ENCODE measurements at regions not wholly inside any gene's neighbourhood (a gene's known extent, or its start where the extent isn't known, plus 50 kb on each side); places are given as distances from the start of the nearest gene placed in this dataset.
"Not testable (repeated sequence)": the region's sequence is repeated elsewhere in the genome, so short reads cannot be mapped to it uniquely, and the experiment has no call there.

- DNase-seq, result no peak
- Histone ChIP-seq H3K36me3 (replicated peaks) (no peaks in the 10 kb centered on the region), H3K27ac (no peak overlapping the region), H3K4me3 (ENCODE audit: low read depth, low read length) (no peak overlapping the region), H3K27me3 (replicated peaks) (no peaks in the 10 kb centered on the region)
- in situ Hi-C loops (cut with HindIII; ENCODE audit: low pct_ligation_motif_present, low sequenced_read_pairs), result no loop called here
- no peak for TF ChIP-seq CTCF (IDR thresholded peaks at IDR 0.05; ENCODE audit: low read depth, low read length, missing control alignments)
These were observed 203.3 kb downstream of the BUB3 start for GRCh38 chr10:123357421-123357930.

- Histone ChIP-seq H3K36me3 (replicated peaks) (no peaks in the 10 kb centered on the region), H3K4me3 (ENCODE audit: low read depth, low read length) (no peak overlapping the region), H3K27ac (no peak overlapping the region), H3K27me3 (replicated peaks) (no peaks in the 10 kb centered on the region)
- DNase-seq, result no peak
- TF ChIP-seq CTCF (IDR thresholded peaks at IDR 0.05; ENCODE audit: low read depth, low read length, missing control alignments), result no peak
- in situ Hi-C loops (cut with HindIII; ENCODE audit: low pct_ligation_motif_present, low sequenced_read_pairs), result no loop called here
These were observed 205.3 kb downstream of the BUB3 start for GRCh38 chr10:123359539-123359938.

- H3K27me3 ChIP-seq (replicated peaks), result no peaks in the 10 kb centered on the region
- no peaks in the 10 kb centered on the region for H3K36me3 ChIP-seq (replicated peaks)
- no peak overlapping the region for H3K27ac ChIP-seq
- no peak overlapping the region for H3K4me3 ChIP-seq (ENCODE audit: low read depth, low read length)
- TF ChIP-seq CTCF (IDR thresholded peaks at IDR 0.05; ENCODE audit: low read depth, low read length, missing control alignments), result no peak
- in situ Hi-C loops (cut with HindIII; ENCODE audit: low pct_ligation_motif_present, low sequenced_read_pairs), result no loop called here
- no peak for DNase-seq
These were observed 207.6 kb downstream of the BUB3 start for GRCh38 chr10:123361832-123362231.

- Histone ChIP-seq H3K27me3 (replicated peaks) (no peaks in the 10 kb centered on the region), H3K36me3 (replicated peaks) (no peaks in the 10 kb centered on the region), H3K27ac (no peak overlapping the region), H3K4me3 (ENCODE audit: low read depth, low read length) (no peak overlapping the region)
- no peak for TF ChIP-seq CTCF (IDR thresholded peaks at IDR 0.05; ENCODE audit: low read depth, low read length, missing control alignments)
- in situ Hi-C loops (cut with HindIII; ENCODE audit: low pct_ligation_motif_present, low sequenced_read_pairs), result no loop called here
- no peak for DNase-seq
These were observed 213.0 kb downstream of the BUB3 start for GRCh38 chr10:123367195-123367594.

GRCh38 chr10:123371626-123372025 lies 217.4 kb downstream of the BUB3 start:
- H3K36me3 ChIP-seq (replicated peaks); H3K27ac ChIP-seq; DNase-seq; H3K27me3 ChIP-seq (replicated peaks); H3K4me3 ChIP-seq (ENCODE audit: low read depth, low read length); in situ Hi-C loops (cut with HindIII; ENCODE audit: low pct_ligation_motif_present, low sequenced_read_pairs): not testable (repeated sequence)

- Histone ChIP-seq H3K36me3 (replicated peaks) (no peaks in the 10 kb centered on the region), H3K27me3 (replicated peaks) (no peaks in the 10 kb centered on the region), H3K27ac (no peak overlapping the region), H3K4me3 (ENCODE audit: low read depth, low read length) (no peak overlapping the region)
- in situ Hi-C loops (cut with HindIII; ENCODE audit: low pct_ligation_motif_present, low sequenced_read_pairs), result no loop called here
- no peak for TF ChIP-seq CTCF (IDR thresholded peaks at IDR 0.05; ENCODE audit: low read depth, low read length, missing control alignments)
- DNase-seq, result no peak
These were observed 219.4 kb downstream of the BUB3 start for GRCh38 chr10:123373591-123373990.

Measured in brain microvascular endothelial cell (primary cell).